Neural cell (in vitro differentiated cells): ENCODE measurements at regions not wholly inside any gene's neighbourhood (a gene's known extent, or its start where the extent isn't known, plus 50 kb on each side); places are given as distances from the start of the nearest gene placed in this dataset.

ENCODE experiments used
- H2AFZ ChIP-seq: fragments of 200-600, 300-800 bp; sonication (generic), shearing (Covaris generic); 2 replicates; pipeline ENCODE4 v1.6.0; 2014; ENCODE audit warnings: low read depth, mild to moderate bottlenecking, antibody characterized with exemption, low read length, moderate library complexity
- H3F3A ChIP-seq: fragments of 200-600 bp; shearing (Covaris generic); 2 replicates; pipeline ENCODE4 v1.6.1; 2016; ENCODE audit warnings: mild to moderate bottlenecking, moderate library complexity, mixed read lengths, antibody characterized with exemption, low read length; ENCODE audit not compliant: insufficient read depth, poor library complexity, severe bottlenecking
- H3K27ac ChIP-seq: fragments of 200-600, 300-800 bp; sonication (generic), shearing (Covaris generic); 2 replicates; pipeline ENCODE4 v1.5.1; 2014; ENCODE audit warnings: mild to moderate bottlenecking, low read length, moderate library complexity
- H3K27me3 ChIP-seq: fragments of 300-800, 200-600 bp; sonication (generic), shearing (Covaris generic); 2 replicates; pipeline ENCODE4 v1.6.0; 2014; ENCODE audit warnings: mild to moderate bottlenecking, low read depth, low read length, moderate library complexity; ENCODE audit not compliant: insufficient read depth
- H3K36me3 ChIP-seq: fragments of 300-800, 200-600 bp; sonication (generic), shearing (Covaris generic); 2 replicates; pipeline ENCODE4 v1.5.1; 2014; ENCODE audit warnings: mild to moderate bottlenecking, antibody characterized with exemption, low read length, moderate library complexity; ENCODE audit not compliant: insufficient read depth
- H3K4me2 ChIP-seq: fragments of 300-800, 200-600 bp; sonication (generic), shearing (Covaris generic); 2 replicates; pipeline ENCODE4 v1.6.0; 2014; ENCODE audit warnings: mild to moderate bottlenecking, low read length
- H3K4me3 ChIP-seq: fragments of 300-800, 200-600 bp; sonication (generic), shearing (Covaris generic); 2 replicates; pipeline ENCODE4 v1.5.1; 2014; ENCODE audit warnings: mild to moderate bottlenecking, low read length, moderate library complexity
- H3K79me2 ChIP-seq: fragments of 200-600 bp; shearing (Covaris generic); replicated peaks from 2 replicates; pipeline ENCODE4 v1.6.0; 2014; ENCODE audit warnings: mild to moderate bottlenecking, low read length, moderate library complexity; ENCODE audit not compliant: insufficient read depth
- H3K9ac ChIP-seq: fragments of 300-800, 200-600 bp; sonication (generic), shearing (Covaris generic); 2 replicates; pipeline ENCODE4 v1.6.1; 2016; ENCODE audit warnings: mild to moderate bottlenecking, low read length, mixed read lengths
- H3K9me2 ChIP-seq: fragments of 200-600 bp; shearing (Covaris generic); 2 replicates; pipeline ENCODE4 v1.6.1; 2016; ENCODE audit warnings: mild to moderate bottlenecking, low read length, mixed read lengths; ENCODE audit not compliant: insufficient read depth
- H3K9me3 ChIP-seq: fragments of 200-600, 300-800 bp; sonication (generic), shearing (Covaris generic); 2 replicates; pipeline ENCODE4 v1.6.1; 2016; ENCODE audit warnings: mild to moderate bottlenecking, mixed run types, low read length, moderate library complexity, mixed read lengths
- H4K20me1 ChIP-seq: fragments of 200-600 bp; shearing (Covaris generic); 2 replicates; pipeline ENCODE4 v1.6.1; 2016; ENCODE audit warnings: mild to moderate bottlenecking, mixed run types; ENCODE audit not compliant: insufficient read depth
- CTCF ChIP-seq: fragments of 450-650 bp; IDR thresholded peaks from 2 replicates; pipeline ENCODE4 v1.5.1; 2014; ENCODE audit warnings: antibody characterized with exemption, mild to moderate bottlenecking, moderate library complexity; ENCODE audit not compliant: poor library complexity, severe bottlenecking
- EP300 ChIP-seq: fragments of 450-650 bp; conservative IDR thresholded peaks from 2 replicates; pipeline ENCODE4 v1.6.1; 2014; ENCODE audit warnings: antibody characterized with exemption, mild to moderate bottlenecking, moderate library complexity; ENCODE audit not compliant: poor library complexity, severe bottlenecking
- EZH2 ChIP-seq: fragments of 200-600, 300-800 bp; shearing (Covaris generic), sonication (generic); IDR thresholded peaks from 2 replicates; pipeline ENCODE4 v1.6.1; 2014; ENCODE audit warnings: antibody characterized with exemption, low read length, borderline replicate concordance, mild to moderate bottlenecking; ENCODE audit not compliant: insufficient read depth, poor library complexity, severe bottlenecking
- MXI1 ChIP-seq: fragments of 450-650 bp; conservative IDR thresholded peaks from 2 replicates; pipeline ENCODE4 v1.6.1; 2014; ENCODE audit warnings: antibody characterized with exemption, mild to moderate bottlenecking; ENCODE audit not compliant: poor library complexity, severe bottlenecking
- POLR2AphosphoS5 ChIP-seq: IDR thresholded peaks from 2 replicates; pipeline ENCODE4 v1.6.1; 2012
- RAD21 ChIP-seq: fragments of 450-650 bp; conservative IDR thresholded peaks from 2 replicates; pipeline ENCODE4 v1.6.1; 2014; ENCODE audit warnings: antibody characterized with exemption, mild to moderate bottlenecking, moderate library complexity
- REST ChIP-seq: IDR thresholded peaks from 2 replicates; pipeline ENCODE4 v1.6.1; 2012; ENCODE audit warnings: borderline replicate concordance
- SMC3 ChIP-seq: fragments of 450-650 bp; conservative IDR thresholded peaks from 2 replicates; pipeline ENCODE4 v1.6.1; 2014; ENCODE audit warnings: antibody characterized with exemption, mild to moderate bottlenecking, moderate library complexity; ENCODE audit not compliant: poor library complexity
- TAF1 ChIP-seq: IDR thresholded peaks from 2 replicates; pipeline ENCODE4 v1.6.1; 2012; ENCODE audit warnings: low read depth

GRCh38 chr22:34113381-34113780, 193.1 kb upstream of the LARGE1 start:
- H3K4me2 ChIP-seq: no peak overlapping the region
- no peak for TF ChIP-seq RAD21
- TF ChIP-seq SMC3: no peak
- no peak for TF ChIP-seq REST
- TF ChIP-seq POLR2AphosphoS5: no peak
- no peak for TF ChIP-seq TAF1
- no peak for TF ChIP-seq EP300
- TF ChIP-seq CTCF: no peak
- no peak for TF ChIP-seq EZH2
- TF ChIP-seq MXI1: no peak

GRCh38 chr22:34114406-34114805, 194.1 kb upstream of the LARGE1 start:
- H3K9ac ChIP-seq: no peak overlapping the region
- H4K20me1 ChIP-seq: no peaks in the 10 kb centered on the region
- H3K79me2 ChIP-seq: no peaks in the 10 kb centered on the region
- no peaks in the 10 kb centered on the region for H3K9me2 ChIP-seq
- H3K9me3 ChIP-seq: no peaks in the 10 kb centered on the region
- H3K36me3 ChIP-seq: no peaks in the 10 kb centered on the region
- no peak overlapping the region for H2AFZ ChIP-seq
- H3K27ac ChIP-seq: no peak overlapping the region
- TF ChIP-seq EP300: no peak
- no peak for TF ChIP-seq CTCF
- no peak for TF ChIP-seq SMC3
- no peak for TF ChIP-seq REST
- TF ChIP-seq RAD21: no peak
- TF ChIP-seq MXI1: no peak
- TF ChIP-seq POLR2AphosphoS5: no peak
- TF ChIP-seq TAF1: no peak
- no peak for TF ChIP-seq EZH2
- H3K4me3 ChIP-seq: no peak overlapping the region
- no peaks in the 10 kb centered on the region for H3K27me3 ChIP-seq
- no peaks in the 10 kb centered on the region for H3F3A ChIP-seq
- H3K4me2 ChIP-seq: no peak overlapping the region

More at GRCh38 chr22:34113381-34113780, 193.1 kb upstream of the LARGE1 start:
- Histone ChIP-seq H3K27me3 (no peaks in the 10 kb centered on the region), H3K9me2 (no peaks in the 10 kb centered on the region), H2AFZ (no peak overlapping the region), H3K36me3 (no peaks in the 10 kb centered on the region), H3K4me3 (no peak overlapping the region), H3K9ac (no peak overlapping the region), H3K9me3 (no peaks in the 10 kb centered on the region), H3K27ac (no peak overlapping the region), H3K79me2 (no peaks in the 10 kb centered on the region), H3F3A (no peaks in the 10 kb centered on the region), H4K20me1 (no peaks in the 10 kb centered on the region)
